ENCODE measurements at regions not wholly inside any gene's neighbourhood (a gene's known extent, or its start where the extent isn't known, plus 50 kb on each side); places are given as distances from the start of the nearest gene placed in this dataset.

DNA sequence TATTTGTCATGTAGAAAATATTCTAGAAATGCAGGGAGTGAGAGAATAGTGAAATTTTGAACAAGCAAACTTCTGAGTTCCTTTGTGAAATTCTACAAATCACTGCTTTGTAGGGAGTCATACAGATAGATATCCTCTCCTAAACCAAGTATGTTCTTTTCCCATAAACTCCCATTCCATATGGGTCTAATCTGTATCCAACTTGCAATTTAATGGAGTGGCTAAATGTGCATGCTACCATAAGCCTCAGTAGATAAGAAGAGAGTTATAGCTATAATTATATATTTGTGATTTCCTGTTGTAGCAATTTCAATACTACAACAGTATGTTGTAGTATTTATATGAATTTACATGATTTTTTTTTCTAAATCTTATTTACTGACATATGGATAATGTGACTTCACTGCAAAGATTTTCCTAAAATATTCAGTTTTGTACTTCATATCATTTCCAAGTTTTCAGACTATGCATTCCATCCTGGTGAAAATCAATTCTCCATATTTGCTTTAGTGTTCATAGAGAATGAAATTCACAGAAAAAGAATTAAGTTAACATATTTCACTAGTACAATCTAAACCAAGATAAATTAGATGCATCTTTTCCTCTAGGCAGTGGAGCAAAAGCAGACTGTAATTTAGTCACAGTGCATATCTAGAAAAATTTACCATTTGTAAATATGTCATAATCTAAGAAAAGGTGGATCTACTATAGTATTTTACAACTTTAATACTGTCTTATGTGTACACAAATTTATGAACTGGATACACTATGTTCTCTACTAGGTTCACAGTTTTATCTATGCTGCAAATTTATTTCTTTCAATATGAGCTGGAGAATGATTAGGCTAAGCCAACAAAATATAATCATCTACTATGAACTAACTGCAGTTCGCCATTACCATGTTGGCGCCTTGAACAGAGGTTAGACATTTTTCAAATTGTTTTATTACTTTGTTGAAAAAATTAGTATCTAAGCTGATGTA lies 372.9 kb upstream of the NDST3 start:
- no peak for TF ChIP-seq RAD21 (IDR thresholded peaks at IDR 0.05; ENCODE audit: low read depth)
- no peak for TF ChIP-seq TAF1 (IDR thresholded peaks at IDR 0.05; ENCODE audit: low read depth)
- TF ChIP-seq CEBPB (IDR thresholded peaks at IDR 0.05), result no peak
- no peak for TF ChIP-seq FOXM1 (IDR thresholded peaks at IDR 0.05; ENCODE audit: borderline replicate concordance, low read depth)
- no peak for TF ChIP-seq EGR1 (IDR thresholded peaks at IDR 0.05)
- TF ChIP-seq, protein P1, sequence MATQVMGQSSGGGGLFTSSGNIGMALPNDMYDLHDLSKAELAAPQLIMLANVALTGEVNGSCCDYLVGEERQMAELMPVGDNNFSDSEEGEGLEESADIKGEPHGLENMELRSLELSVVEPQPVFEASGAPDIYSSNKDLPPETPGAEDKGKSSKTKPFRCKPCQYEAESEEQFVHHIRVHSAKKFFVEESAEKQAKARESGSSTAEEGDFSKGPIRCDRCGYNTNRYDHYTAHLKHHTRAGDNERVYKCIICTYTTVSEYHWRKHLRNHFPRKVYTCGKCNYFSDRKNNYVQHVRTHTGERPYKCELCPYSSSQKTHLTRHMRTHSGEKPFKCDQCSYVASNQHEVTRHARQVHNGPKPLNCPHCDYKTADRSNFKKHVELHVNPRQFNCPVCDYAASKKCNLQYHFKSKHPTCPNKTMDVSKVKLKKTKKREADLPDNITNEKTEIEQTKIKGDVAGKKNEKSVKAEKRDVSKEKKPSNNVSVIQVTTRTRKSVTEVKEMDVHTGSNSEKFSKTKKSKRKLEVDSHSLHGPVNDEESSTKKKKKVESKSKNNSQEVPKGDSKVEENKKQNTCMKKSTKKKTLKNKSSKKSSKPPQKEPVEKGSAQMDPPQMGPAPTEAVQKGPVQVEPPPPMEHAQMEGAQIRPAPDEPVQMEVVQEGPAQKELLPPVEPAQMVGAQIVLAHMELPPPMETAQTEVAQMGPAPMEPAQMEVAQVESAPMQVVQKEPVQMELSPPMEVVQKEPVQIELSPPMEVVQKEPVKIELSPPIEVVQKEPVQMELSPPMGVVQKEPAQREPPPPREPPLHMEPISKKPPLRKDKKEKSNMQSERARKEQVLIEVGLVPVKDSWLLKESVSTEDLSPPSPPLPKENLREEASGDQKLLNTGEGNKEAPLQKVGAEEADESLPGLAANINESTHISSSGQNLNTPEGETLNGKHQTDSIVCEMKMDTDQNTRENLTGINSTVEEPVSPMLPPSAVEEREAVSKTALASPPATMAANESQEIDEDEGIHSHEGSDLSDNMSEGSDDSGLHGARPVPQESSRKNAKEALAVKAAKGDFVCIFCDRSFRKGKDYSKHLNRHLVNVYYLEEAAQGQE (IDR thresholded peaks at IDR 0.05; ENCODE audit: low read depth), result no peak
- TF ChIP-seq, protein P2, sequence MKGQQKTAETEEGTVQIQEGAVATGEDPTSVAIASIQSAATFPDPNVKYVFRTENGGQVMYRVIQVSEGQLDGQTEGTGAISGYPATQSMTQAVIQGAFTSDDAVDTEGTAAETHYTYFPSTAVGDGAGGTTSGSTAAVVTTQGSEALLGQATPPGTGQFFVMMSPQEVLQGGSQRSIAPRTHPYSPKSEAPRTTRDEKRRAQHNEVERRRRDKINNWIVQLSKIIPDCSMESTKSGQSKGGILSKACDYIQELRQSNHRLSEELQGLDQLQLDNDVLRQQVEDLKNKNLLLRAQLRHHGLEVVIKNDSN (IDR thresholded peaks at IDR 0.05), result no peak
